T-cell (primary cell): ENCODE measurements at regions not wholly inside any gene's neighbourhood (a gene's known extent, or its start where the extent isn't known, plus 50 kb on each side); places are given as distances from the start of the nearest gene placed in this dataset.

ENCODE experiments used
- ATAC-seq, 4 experiments: fragments of 200-7000 bp in 3 of 4; fragments of 150-1000 bp in 1 of 4; cut with Tn5 transposase; replicated peaks in 1 of 4; 1 replicate in 3 of 4; 2 replicates in 1 of 4; pipeline ENCODE4 v1.10.0; 2021; ENCODE audit warnings: moderate library complexity in 3 of 4, mild to moderate bottlenecking in 2 of 4, moderate number of reproducible peaks in 1 of 4
- CTCF ChIA-PET, 2 donors: fragments of 300-600 bp; sonication (Branson Sonifier 250); formaldehyde crosslinking; loops; one replicate each; lab custom pipeline; 2022; ENCODE audit warnings: antibody characterized with exemption in 2 of 2; lab: Charles Lee
- POLR2A ChIA-PET, 2 donors: fragments of 300-600 bp; sonication (Branson Sonifier 250); formaldehyde crosslinking; loops; one replicate each; lab custom pipeline; 2022; ENCODE audit warnings: antibody characterized with exemption in 2 of 2; lab: Charles Lee
- DNase-seq, 35 experiments: peaks; one replicate each; pipeline versions ENCODE4 v3.0.0 to v3.0.0-alpha.2; 2013 to 2023
- H3K27ac ChIP-seq: one replicate; pipeline ENCODE4 v1.5.1; 2013; ENCODE audit warnings: low read length
- H3K27me3 ChIP-seq, 2 experiments: replicated peaks in 1 of 2; 1 replicate in 1 of 2; 2 replicates in 1 of 2; pipeline versions ENCODE4 v1.6.1 to v1.7.0; 2013; ENCODE audit warnings: low read length in 1 of 2, mixed read lengths in 1 of 2; ENCODE audit not compliant: control insufficient read depth in 2 of 2, insufficient read depth in 2 of 2; ENCODE audit errors: extremely low read depth in 1 of 2
- H3K36me3 ChIP-seq, 2 donors: 1 replicate in 1 of 2; 2 replicates in 1 of 2; pipeline versions ENCODE4 v1.6.1 to v1.7.0; 2013; ENCODE audit warnings: low read length in 1 of 2; ENCODE audit not compliant: control insufficient read depth in 2 of 2, insufficient read depth in 1 of 2; ENCODE audit errors: extremely low read depth in 1 of 2
- H3K4me1 ChIP-seq, 2 experiments: 1 replicate in 1 of 2; 2 replicates in 1 of 2; pipeline versions ENCODE4 v1.6.1 to v1.7.0; 2013; ENCODE audit warnings: low read length in 2 of 2, mixed read lengths in 1 of 2; ENCODE audit not compliant: insufficient read depth in 2 of 2, control insufficient read depth in 1 of 2; ENCODE audit errors: extremely low read depth in 1 of 2
- H3K4me3 ChIP-seq, 2 donors: 1 replicate in 1 of 2; 2 replicates in 1 of 2; pipeline versions ENCODE4 v1.5.1 to v1.7.0; 2013; ENCODE audit warnings: mild to moderate bottlenecking in 2 of 2, low read length in 1 of 2, moderate library complexity in 1 of 2; ENCODE audit not compliant: control insufficient read depth in 1 of 2; ENCODE audit errors: extremely low read depth in 1 of 2
- H3K9me3 ChIP-seq: 2 replicates; pipeline ENCODE4 v1.7.0; 2013
- H3K27ac Mint-ChIP-seq, 2 donors: one replicate each; pipeline ENCODE4 v1.8.0; 2020 to 2021; ENCODE audit warnings: mild to moderate bottlenecking in 2 of 2, mixed read lengths in 2 of 2
- H3K27me3 Mint-ChIP-seq, 2 donors: one replicate each; pipeline ENCODE4 v1.8.0; 2021 to 2022; ENCODE audit warnings: mixed read lengths in 2 of 2
- H3K36me3 Mint-ChIP-seq: one replicate; pipeline ENCODE4 v1.8.0; 2021; ENCODE audit warnings: mixed read lengths
- H3K4me1 Mint-ChIP-seq, 3 donors: one replicate each; pipeline ENCODE4 v1.8.0; 2020 to 2022; ENCODE audit warnings: mixed read lengths in 3 of 3, mild to moderate bottlenecking in 1 of 3
- H3K4me3 Mint-ChIP-seq, 3 donors: one replicate each; pipeline ENCODE4 v1.8.0; 2020 to 2022; ENCODE audit warnings: mild to moderate bottlenecking in 3 of 3, mixed read lengths in 3 of 3, moderate library complexity in 3 of 3
- H3K9me3 Mint-ChIP-seq, 3 donors: one replicate each; pipeline ENCODE4 v1.8.0; 2020 to 2022; ENCODE audit warnings: mixed read lengths in 3 of 3
- WGBS: methylation state at CpG from one replicate; pipeline ENCODE4 v1.1.5; 2013; ENCODE audit warnings: missing lambda C conversion rate; ENCODE audit not compliant: insufficient coverage; 5-methylcytosine and 5-hydroxymethylcytosine counted together

GRCh38 chr2:60306267-60306861 lies 247.1 kb downstream of the BCL11A start:
- no peak overlapping the region for H3K27ac Mint-ChIP-seq
- DNase-seq (no peak), ATAC-seq (no peak)
- H3K27ac ChIP-seq = no peak overlapping the region
- H3K4me1 Mint-ChIP-seq = peaks cover 0 to 2% (median 0%) of the 10 kb centered on the region in 3 donors
- no peaks in the 10 kb centered on the region for H3K36me3 ChIP-seq
- H3K27me3 Mint-ChIP-seq = no peaks in the 10 kb centered on the region
- H3K4me3 Mint-ChIP-seq = no peak overlapping the region
- no peak overlapping the region for H3K4me3 ChIP-seq
- WGBS = 70% methylated on average over 3 of the region's 5 CpGs
- H3K4me1 ChIP-seq = no peaks in the 10 kb centered on the region
- H3K36me3 Mint-ChIP-seq = no peaks in the 10 kb centered on the region
- POLR2A ChIA-PET = no interaction called here
- H3K27me3 ChIP-seq = peaks cover 0 to 5% of the 10 kb centered on the region in 2 experiments
- H3K9me3 Mint-ChIP-seq = no peaks in the 10 kb centered on the region
- no peaks in the 10 kb centered on the region for H3K9me3 ChIP-seq
- CTCF ChIA-PET = interaction anchor here in 1 of 2 donors (0.6 kb wide), 1 partner anchor 56 kb away, joined by 3 read pairs; no protein-coding TSS in a partner anchor

GRCh38 chr2:60303680-60304079 lies 249.8 kb downstream of the BCL11A start:
- WGBS = no CpG with 5 or more reads among the region's 2 CpGs
- H3K9me3 ChIP-seq = no peaks in the 10 kb centered on the region
- Mint-ChIP-seq H3K9me3 (no peaks in the 10 kb centered on the region), H3K36me3 (no peaks in the 10 kb centered on the region), H3K4me1 (no peaks in the 10 kb centered on the region), H3K27me3 (no peaks in the 10 kb centered on the region), H3K27ac (no peak overlapping the region), H3K4me3 (no peak overlapping the region)
- ATAC-seq (no peak), DNase-seq (no peak)
- POLR2A ChIA-PET = no interaction called here
- no peaks in the 10 kb centered on the region for H3K4me1 ChIP-seq
- no peak overlapping the region for H3K27ac ChIP-seq
- H3K27me3 ChIP-seq = peaks cover 0 to 5% of the 10 kb centered on the region in 2 experiments
- no peak overlapping the region for H3K4me3 ChIP-seq
- CTCF ChIA-PET = interaction anchor here in 1 of 2 donors (0.6 kb wide), 1 partner anchor 10 kb away, joined by 3 read pairs; no protein-coding TSS in a partner anchor
- H3K36me3 ChIP-seq = no peaks in the 10 kb centered on the region

- CTCF ChIA-PET = interaction anchor here in 1 of 2 donors (1.1 kb wide), 1 partner anchor 150 kb away, joined by 3 read pairs; no protein-coding TSS in a partner anchor
- H3K4me1 ChIP-seq = no peaks in the 10 kb centered on the region
- H3K4me1 Mint-ChIP-seq = no peaks in the 10 kb centered on the region
- no peaks in the 10 kb centered on the region for H3K27me3 Mint-ChIP-seq
- H3K4me3 ChIP-seq = no peak overlapping the region
- no peak overlapping the region for H3K27ac Mint-ChIP-seq
- H3K27ac ChIP-seq = no peak overlapping the region
- ATAC-seq = no peak
- H3K36me3 ChIP-seq = no peaks in the 10 kb centered on the region
- no peaks in the 10 kb centered on the region for H3K9me3 ChIP-seq
- H3K9me3 Mint-ChIP-seq = no peaks in the 10 kb centered on the region
- H3K4me3 Mint-ChIP-seq = no peak overlapping the region
- H3K27me3 ChIP-seq = peaks cover 0 to 5% of the 10 kb centered on the region in 2 experiments
- H3K36me3 Mint-ChIP-seq = no peaks in the 10 kb centered on the region
- POLR2A ChIA-PET = no interaction called here
- DNase-seq = no peak
- WGBS = 100% methylated on average over 1 of the region's 6 CpGs
Observed at GRCh38 chr2:60302377-60303126, 250.9 kb downstream of the BCL11A start.

- Histone ChIP-seq H3K4me1 (no peaks in the 10 kb centered on the region), H3K27ac (no peak overlapping the region), H3K4me3 (no peak overlapping the region), H3K27me3 (peaks cover 0 to 5% of the 10 kb centered on the region in 2 experiments), H3K36me3 (no peaks in the 10 kb centered on the region), H3K9me3 (no peaks in the 10 kb centered on the region)
- H3K9me3 Mint-ChIP-seq = no peaks in the 10 kb centered on the region
- H3K4me3 Mint-ChIP-seq = no peak overlapping the region
- no peak overlapping the region for H3K27ac Mint-ChIP-seq
- no peaks in the 10 kb centered on the region for H3K36me3 Mint-ChIP-seq
- CTCF ChIA-PET = interaction anchor here in 1 of 2 donors (1.1 kb wide), 1 partner anchor 149 kb away, joined by 3 read pairs; no protein-coding TSS in a partner anchor
- no CpG with 5 or more reads among the region's 3 CpGs for WGBS
- DNase-seq (no peak), ATAC-seq (no peak)
- POLR2A ChIA-PET = no interaction called here
- no peaks in the 10 kb centered on the region for H3K27me3 Mint-ChIP-seq
- no peaks in the 10 kb centered on the region for H3K4me1 Mint-ChIP-seq
Observed at GRCh38 chr2:60301726-60302125, 251.7 kb downstream of the BCL11A start.

GRCh38 chr2:60299179-60299578 lies 254.3 kb downstream of the BCL11A start:
- H3K4me3 Mint-ChIP-seq = no peak overlapping the region
- CTCF ChIA-PET = no interaction called here
- H3K36me3 ChIP-seq = no peaks in the 10 kb centered on the region
- no peaks in the 10 kb centered on the region for H3K4me1 Mint-ChIP-seq
- no peak for DNase-seq
- no peaks in the 10 kb centered on the region for H3K36me3 Mint-ChIP-seq
- H3K27ac Mint-ChIP-seq = no peak overlapping the region
- no peaks in the 10 kb centered on the region for H3K27me3 Mint-ChIP-seq
- no peak overlapping the region for H3K4me3 ChIP-seq
- H3K9me3 Mint-ChIP-seq = no peaks in the 10 kb centered on the region
- WGBS = 98% methylated on average over 4 of the region's 8 CpGs
- no peaks in the 10 kb centered on the region for H3K9me3 ChIP-seq
- ATAC-seq = no peak
- POLR2A ChIA-PET = no interaction called here
- H3K27ac ChIP-seq = no peak overlapping the region
- no peaks in the 10 kb centered on the region for H3K4me1 ChIP-seq
- peaks cover 0 to 5% of the 10 kb centered on the region in 2 experiments for H3K27me3 ChIP-seq

GRCh38 chr2:60298006-60298696 lies 255.3 kb downstream of the BCL11A start:
- ATAC-seq (no peak), DNase-seq (no peak)
- H3K4me1 ChIP-seq = no peaks in the 10 kb centered on the region
- ChIA-PET POLR2A (no interaction called here), CTCF (no interaction called here)
- Mint-ChIP-seq H3K4me1 (no peaks in the 10 kb centered on the region), H3K27ac (no peak overlapping the region), H3K4me3 (no peak overlapping the region), H3K9me3 (no peaks in the 10 kb centered on the region), H3K27me3 (no peaks in the 10 kb centered on the region), H3K36me3 (no peaks in the 10 kb centered on the region)
- no peaks in the 10 kb centered on the region for H3K36me3 ChIP-seq
- WGBS = 88% methylated on average over 6 of the region's 20 CpGs
- H3K9me3 ChIP-seq = no peaks in the 10 kb centered on the region
- H3K4me3 ChIP-seq = no peak overlapping the region
- no peak overlapping the region for H3K27ac ChIP-seq
- peaks cover 0 to 5% of the 10 kb centered on the region in 2 experiments for H3K27me3 ChIP-seq
